HepG2 (cell line): ENCODE measurements at regions not wholly inside any gene's neighbourhood (a gene's known extent, or its start where the extent isn't known, plus 50 kb on each side); places are given as distances from the start of the nearest gene placed in this dataset.

Experiments
- ATAC-seq: fragments of 200-7000 bp; cut with Tn5 transposase; 3 replicates; pipeline ENCODE4 v1.9.1; 2020; ENCODE audit warnings: mild to moderate bottlenecking, moderate library complexity
- BruUV-seq: library from RNA; stranded (reverse); fragments of 400-500 nt; replicated peaks from 2 replicates; lab custom pipeline; 2021; lab: Mats Ljungman, UMichigan
- CTCF ChIA-PET: fragments of 300-600 bp; formaldehyde crosslinking; extraction: SDS; loops from one replicate; lab custom pipeline; 2021; ENCODE audit warnings: low total read pairs, inconsistent platforms, low intra/inter-chr PET ratio; lab: Yijun Ruan, JAX
- POLR2A ChIA-PET: fragments of 350-600 bp; sonication (Branson Sonifier 250); formaldehyde crosslinking; loops from one replicate; lab custom pipeline; 2020; ENCODE audit warnings: antibody characterized with exemption, inconsistent platforms; lab: Yijun Ruan, JAX
- DNase-seq: peaks from one replicate; pipeline ENCODE4 v3.0.0-alpha.2; 2015; ENCODE audit warnings: low spot score
- FAIRE-seq: peaks from 3 replicates; lab custom pipeline; 2011; peaks lifted over from hg19 to GRCh38; lab: Jason Lieb, UNC
- H2AFZ ChIP-seq: one replicate; pipeline ENCODE4 v1.6.1; 2011; ENCODE audit warnings: low read length, inconsistent platforms
- H3K27ac ChIP-seq: fragments of 300-600 bp; 3 replicates; pipeline ENCODE4 v1.8.0; 2011; ENCODE audit warnings: mixed run types, mild to moderate bottlenecking, mixed read lengths, low read length, inconsistent platforms; ENCODE audit not compliant: insufficient read depth; ENCODE audit errors: extremely low read length
- H3K27me3 ChIP-seq, 2 experiments: fragments of 200-600 bp in 1 of 2; 2 replicates in 1 of 2; 3 replicates in 1 of 2; pipeline versions ENCODE4 v1.6.0 to v1.8.0; 2011; ENCODE audit warnings: low read length in 2 of 2, mild to moderate bottlenecking in 2 of 2, moderate library complexity in 2 of 2, inconsistent platforms in 1 of 2; ENCODE audit not compliant: insufficient read depth in 2 of 2, control insufficient read depth in 1 of 2
- H3K36me3 ChIP-seq, 2 experiments: fragments of 200-600 bp in 1 of 2; replicated peaks in 1 of 2; 2 replicates in 1 of 2; 3 replicates in 1 of 2; pipeline versions ENCODE4 v1.5.1 to v1.8.0; 2011; ENCODE audit warnings: low read length in 2 of 2, inconsistent platforms in 1 of 2; ENCODE audit not compliant: insufficient read depth in 2 of 2, control insufficient read depth in 1 of 2
- H3K4me1 ChIP-seq: 2 replicates; pipeline ENCODE4 v1.5.1; 2012; ENCODE audit warnings: low read length, inconsistent platforms; ENCODE audit not compliant: insufficient read depth
- H3K4me2 ChIP-seq: 2 replicates; pipeline ENCODE4 v1.6.0; 2011; ENCODE audit warnings: low read depth, low read length, inconsistent platforms
- H3K4me3 ChIP-seq, 3 experiments: fragments of 200-600 bp in 1 of 3; sonication (generic), shearing (Covaris generic) in 1 of 3; replicated peaks in 1 of 3; 2 replicates each; pipeline ENCODE4 v1.5.1; 2011 to 2016; ENCODE audit warnings: low read length in 3 of 3, inconsistent platforms in 2 of 3, low read depth in 2 of 3, mild to moderate bottlenecking in 2 of 3, control low read depth in 1 of 3, mixed read lengths in 1 of 3; ENCODE audit not compliant: insufficient read depth in 1 of 3
- H3K79me2 ChIP-seq: one replicate; pipeline ENCODE4 v1.6.1; 2011; ENCODE audit warnings: low read length, inconsistent platforms; ENCODE audit not compliant: insufficient read depth
- H3K9ac ChIP-seq: 2 replicates; pipeline ENCODE4 v1.6.0; 2011; ENCODE audit warnings: mild to moderate bottlenecking, low read depth, low read length, inconsistent platforms; ENCODE audit not compliant: insufficient read depth
- H3K9me3 ChIP-seq: 2 replicates; pipeline ENCODE4 v1.5.1; 2012; ENCODE audit warnings: mild to moderate bottlenecking, low read length
- H4K20me1 ChIP-seq: 2 replicates; pipeline ENCODE4 v1.6.0; 2011; ENCODE audit warnings: inconsistent platforms, mild to moderate bottlenecking, low read length, moderate library complexity; ENCODE audit not compliant: insufficient read depth
- ISL2 ChIP-seq: sonication (generic); formaldehyde crosslinking; IDR thresholded peaks from 2 replicates; pipeline ENCODE4 v1.5.0; 2020; ENCODE audit warnings: missing genetic modification reagents
- NFYB ChIP-seq: sonication (generic); formaldehyde crosslinking; IDR thresholded peaks from 2 replicates; pipeline ENCODE4 v1.4.0; 2020; ENCODE audit warnings: missing genetic modification reagents
- PLRG1 ChIP-seq: fragments of 450-650 bp; conservative IDR thresholded peaks from 2 replicates; pipeline ENCODE4 v1.6.1; 2016
- SP1 ChIP-seq, 2 experiments: fragments of 450-650 bp in 1 of 2; sonication (generic) in 1 of 2; formaldehyde crosslinking in 1 of 2; IDR thresholded peaks; 2 replicates each; pipeline versions ENCODE4 v1.4.0 to v1.6.1; 2016 to 2020; ENCODE audit warnings: missing genetic modification reagents in 1 of 2
- ZNF562 ChIP-seq: sonication (generic); formaldehyde crosslinking; IDR thresholded peaks from 2 replicates; pipeline ENCODE4 v1.8.0; 2022; ENCODE audit warnings: missing genetic modification reagents, borderline replicate concordance
- ZNF737 ChIP-seq: sonication (generic); formaldehyde crosslinking; IDR thresholded peaks from 2 replicates; pipeline ENCODE4 v1.5.0; 2020; ENCODE audit warnings: missing genetic modification reagents, mild to moderate bottlenecking, borderline replicate concordance
- ZNF841 ChIP-seq: sonication (generic); formaldehyde crosslinking; IDR thresholded peaks from 2 replicates; pipeline ENCODE4 v1.8.1; 2023; ENCODE audit warnings: missing genetic modification reagents, borderline replicate concordance
- WGBS: methylation state at CpG from one replicate; pipeline ENCODE4 v1.1.6; 2017; ENCODE audit warnings: low lambda C conversion rate; 5-methylcytosine and 5-hydroxymethylcytosine counted together
- in situ Hi-C: cut with HindIII; loops from 2 replicates; pipeline ENCODE4 v1.10.0; 2017; ENCODE audit warnings: low pct_unique_long_range_greater_than_20kb; ENCODE audit not compliant: extremely low pct_ligation_motif_present
- intact Hi-C: fragments of 100-400 bp; cut with micrococcal nuclease; formaldehyde crosslinking; loops from one replicate; pipeline ENCODE4 v1.10.0; 2022; ENCODE audit not compliant: unreplicated experiment
- TF ChIP-seq, protein P1 (sequence below): IDR thresholded peaks from 2 replicates; pipeline ENCODE4 v1.6.1; 2012; ENCODE audit warnings: inconsistent platforms
- TF ChIP-seq, protein P2 (sequence below): sonication (generic); formaldehyde crosslinking; IDR thresholded peaks from 2 replicates; pipeline ENCODE4 v1.4.0; 2020; ENCODE audit warnings: missing genetic modification reagents; ENCODE audit errors: not compliant biosample characterization
- TF ChIP-seq, protein P3 (sequence below): sonication (generic); formaldehyde crosslinking; IDR thresholded peaks from 2 replicates; pipeline ENCODE4 v1.5.1; 2020; ENCODE audit warnings: mild to moderate bottlenecking, missing genetic modification reagents, borderline replicate concordance

DNA sequence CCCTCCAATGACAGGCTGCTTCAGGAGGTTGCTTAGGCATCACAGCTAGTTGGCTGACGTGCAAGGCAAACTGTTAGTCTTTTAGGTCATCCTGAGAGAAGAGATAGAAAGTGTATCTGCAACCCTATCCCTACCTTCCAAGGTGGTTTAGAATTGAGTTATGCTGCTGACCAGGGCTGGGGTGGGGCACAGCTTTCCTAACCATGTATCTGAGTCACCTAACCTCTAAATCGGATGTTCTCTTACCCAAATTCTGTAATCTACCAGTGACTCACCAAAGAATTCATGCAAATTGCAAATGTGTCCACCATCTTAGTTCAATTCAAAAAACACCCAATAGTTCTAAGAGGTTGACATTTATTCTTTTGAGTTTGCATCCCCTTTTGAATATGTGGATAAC, 107.2 kb upstream of the DYNLRB2 start (continued):
- TF ChIP-seq, protein P1, sequence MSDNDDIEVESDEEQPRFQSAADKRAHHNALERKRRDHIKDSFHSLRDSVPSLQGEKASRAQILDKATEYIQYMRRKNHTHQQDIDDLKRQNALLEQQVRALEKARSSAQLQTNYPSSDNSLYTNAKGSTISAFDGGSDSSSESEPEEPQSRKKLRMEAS = no peak
- TF ChIP-seq NFYB (CRISPR knock-in tag) (no peak), ISL2 (CRISPR knock-in tag) (no peak), ZNF737 (CRISPR knock-in tag) (no peak), ZNF841 (no peak), PLRG1 (no peak)
- TF ChIP-seq, protein P2, sequence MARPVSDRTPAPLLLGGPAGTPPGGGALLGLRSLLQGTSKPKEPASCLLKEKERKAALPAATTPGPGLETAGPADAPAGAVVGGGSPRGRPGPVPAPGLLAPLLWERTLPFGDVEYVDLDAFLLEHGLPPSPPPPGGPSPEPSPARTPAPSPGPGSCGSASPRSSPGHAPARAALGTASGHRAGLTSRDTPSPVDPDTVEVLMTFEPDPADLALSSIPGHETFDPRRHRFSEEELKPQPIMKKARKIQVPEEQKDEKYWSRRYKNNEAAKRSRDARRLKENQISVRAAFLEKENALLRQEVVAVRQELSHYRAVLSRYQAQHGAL (CRISPR knock-in tag) = no peak
- TF ChIP-seq, protein P3, sequence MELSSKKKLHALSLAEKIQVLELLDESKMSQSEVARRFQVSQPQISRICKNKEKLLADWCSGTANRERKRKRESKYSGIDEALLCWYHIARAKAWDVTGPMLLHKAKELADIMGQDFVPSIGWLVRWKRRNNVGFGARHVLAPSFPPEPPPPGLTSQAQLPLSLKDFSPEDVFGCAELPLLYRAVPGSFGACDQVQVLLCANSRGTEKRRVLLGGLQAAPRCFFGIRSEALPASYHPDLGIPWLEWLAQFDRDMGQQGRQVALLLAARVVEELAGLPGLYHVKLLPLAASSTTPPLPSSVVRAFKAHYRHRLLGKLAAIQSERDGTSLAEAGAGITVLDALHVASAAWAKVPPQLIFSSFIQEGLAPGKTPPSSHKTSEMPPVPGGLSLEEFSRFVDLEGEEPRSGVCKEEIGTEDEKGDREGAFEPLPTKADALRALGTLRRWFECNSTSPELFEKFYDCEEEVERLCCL (CRISPR knock-in tag) = no peak

DNA sequence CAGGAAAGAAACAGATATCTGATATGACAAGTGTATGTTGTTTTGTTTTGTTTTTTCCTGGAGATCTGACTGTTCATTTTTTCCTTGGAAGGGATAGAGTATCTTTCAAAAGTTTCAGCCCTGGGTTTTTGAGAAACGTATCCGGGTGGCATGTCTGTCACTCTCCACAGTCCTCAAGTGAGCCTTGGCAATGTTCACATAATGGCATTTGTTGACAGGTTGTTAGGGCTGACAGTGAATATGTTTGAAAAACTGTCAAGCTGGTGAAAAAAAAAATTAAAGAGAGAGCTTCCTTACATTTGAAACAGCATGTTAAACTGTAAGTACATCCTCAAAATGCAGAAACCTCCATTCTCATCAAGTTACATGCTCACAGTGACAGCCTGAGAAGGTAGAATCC, 113.0 kb upstream of the DYNLRB2 start:
- Histone ChIP-seq H3K79me2 (no peaks in the 10 kb centered on the region), H3K9ac (no peak overlapping the region), H3K36me3 (no peaks in the 10 kb centered on the region), H3K9me3 (no peaks in the 10 kb centered on the region), H3K27me3 (no peaks in the 10 kb centered on the region), H3K4me1 (no peaks in the 10 kb centered on the region), H3K27ac (no peak overlapping the region), H4K20me1 (no peaks in the 10 kb centered on the region), H3K4me2 (no peak overlapping the region)
- BruUV-seq = no TSS peak
- no peak for DNase-seq
- FAIRE-seq = no peak
- CTCF ChIA-PET = no interaction called here
- TF ChIP-seq ZNF562 (CRISPR knock-in tag) (no peak), SP1 (IDR thresholded peaks at IDR 0.05) (no peak), SP1 (CRISPR knock-in tag; IDR thresholded peaks at IDR 0.05) (no peak)
- TF ChIP-seq, all 625 proteins: peak for 0
- intact Hi-C loops (no loop called here), in situ Hi-C loops (no loop called here)
- no peak overlapping the region for H3K4me3 ChIP-seq
- POLR2A ChIA-PET = no interaction called here
- WGBS = 57% methylated on average over 2 of the region's 2 CpGs
- ATAC-seq = no peak
- H2AFZ ChIP-seq = no peak overlapping the region
